HepG2 (cell line): ENCODE measurements at regions not wholly inside any gene's neighbourhood (a gene's known extent, or its start where the extent isn't known, plus 50 kb on each side); places are given as distances from the start of the nearest gene placed in this dataset.

Experiments
- ATAC-seq: fragments of 200-7000 bp; cut with Tn5 transposase; 3 replicates; pipeline ENCODE4 v1.9.1; 2020; ENCODE audit warnings: mild to moderate bottlenecking, moderate library complexity
- BruUV-seq: library from RNA; stranded (reverse); fragments of 400-500 nt; replicated peaks from 2 replicates; lab custom pipeline; 2021; lab: Mats Ljungman, UMichigan
- CTCF ChIA-PET: fragments of 300-600 bp; formaldehyde crosslinking; extraction: SDS; loops from one replicate; lab custom pipeline; 2021; ENCODE audit warnings: low total read pairs, inconsistent platforms, low intra/inter-chr PET ratio; lab: Yijun Ruan, JAX
- POLR2A ChIA-PET: fragments of 350-600 bp; sonication (Branson Sonifier 250); formaldehyde crosslinking; loops from one replicate; lab custom pipeline; 2020; ENCODE audit warnings: antibody characterized with exemption, inconsistent platforms; lab: Yijun Ruan, JAX
- DNase-seq: peaks from one replicate; pipeline ENCODE4 v3.0.0-alpha.2; 2015; ENCODE audit warnings: low spot score
- FAIRE-seq: peaks from 3 replicates; lab custom pipeline; 2011; peaks lifted over from hg19 to GRCh38; lab: Jason Lieb, UNC
- H2AFZ ChIP-seq: one replicate; pipeline ENCODE4 v1.6.1; 2011; ENCODE audit warnings: low read length, inconsistent platforms
- H3K27ac ChIP-seq: fragments of 300-600 bp; 3 replicates; pipeline ENCODE4 v1.8.0; 2011; ENCODE audit warnings: mixed run types, mild to moderate bottlenecking, mixed read lengths, low read length, inconsistent platforms; ENCODE audit not compliant: insufficient read depth; ENCODE audit errors: extremely low read length
- H3K27me3 ChIP-seq, 2 experiments: fragments of 200-600 bp in 1 of 2; 2 replicates in 1 of 2; 3 replicates in 1 of 2; pipeline versions ENCODE4 v1.6.0 to v1.8.0; 2011; ENCODE audit warnings: low read length in 2 of 2, mild to moderate bottlenecking in 2 of 2, moderate library complexity in 2 of 2, inconsistent platforms in 1 of 2; ENCODE audit not compliant: insufficient read depth in 2 of 2, control insufficient read depth in 1 of 2
- H3K36me3 ChIP-seq, 2 experiments: fragments of 200-600 bp in 1 of 2; replicated peaks in 1 of 2; 2 replicates in 1 of 2; 3 replicates in 1 of 2; pipeline versions ENCODE4 v1.5.1 to v1.8.0; 2011; ENCODE audit warnings: low read length in 2 of 2, inconsistent platforms in 1 of 2; ENCODE audit not compliant: insufficient read depth in 2 of 2, control insufficient read depth in 1 of 2
- H3K4me1 ChIP-seq: 2 replicates; pipeline ENCODE4 v1.5.1; 2012; ENCODE audit warnings: low read length, inconsistent platforms; ENCODE audit not compliant: insufficient read depth
- H3K4me2 ChIP-seq: 2 replicates; pipeline ENCODE4 v1.6.0; 2011; ENCODE audit warnings: low read depth, low read length, inconsistent platforms
- H3K4me3 ChIP-seq, 3 experiments: fragments of 200-600 bp in 1 of 3; sonication (generic), shearing (Covaris generic) in 1 of 3; replicated peaks in 1 of 3; 2 replicates each; pipeline ENCODE4 v1.5.1; 2011 to 2016; ENCODE audit warnings: low read length in 3 of 3, inconsistent platforms in 2 of 3, low read depth in 2 of 3, mild to moderate bottlenecking in 2 of 3, control low read depth in 1 of 3, mixed read lengths in 1 of 3; ENCODE audit not compliant: insufficient read depth in 1 of 3
- H3K79me2 ChIP-seq: one replicate; pipeline ENCODE4 v1.6.1; 2011; ENCODE audit warnings: low read length, inconsistent platforms; ENCODE audit not compliant: insufficient read depth
- H3K9ac ChIP-seq: 2 replicates; pipeline ENCODE4 v1.6.0; 2011; ENCODE audit warnings: mild to moderate bottlenecking, low read depth, low read length, inconsistent platforms; ENCODE audit not compliant: insufficient read depth
- H3K9me3 ChIP-seq: 2 replicates; pipeline ENCODE4 v1.5.1; 2012; ENCODE audit warnings: mild to moderate bottlenecking, low read length
- H4K20me1 ChIP-seq: 2 replicates; pipeline ENCODE4 v1.6.0; 2011; ENCODE audit warnings: inconsistent platforms, mild to moderate bottlenecking, low read length, moderate library complexity; ENCODE audit not compliant: insufficient read depth
- ATF3 ChIP-seq: sonication (generic); formaldehyde crosslinking; IDR thresholded peaks from 2 replicates; pipeline ENCODE4 v1.4.0; 2020; ENCODE audit warnings: missing genetic modification reagents
- ATF7 ChIP-seq, 2 experiments: fragments of 450-650 bp in 1 of 2; sonication (generic) in 1 of 2; formaldehyde crosslinking in 1 of 2; IDR thresholded peaks; 2 replicates each; pipeline versions ENCODE4 v1.4.0 to v1.6.1; 2016 to 2020; ENCODE audit warnings: antibody characterized with exemption in 1 of 2, mild to moderate bottlenecking in 1 of 2, missing genetic modification reagents in 1 of 2
- CERS6 ChIP-seq: sonication (generic); formaldehyde crosslinking; IDR thresholded peaks from 2 replicates; pipeline ENCODE4 v1.5.0; 2020; ENCODE audit warnings: missing genetic modification reagents
- CHD4 ChIP-seq: fragments of 200-600 bp; sonication (generic); IDR thresholded peaks from 2 replicates; pipeline ENCODE4 v1.7.0; 2017; ENCODE audit warnings: mild to moderate bottlenecking, low read length, borderline replicate concordance
- CREB1 ChIP-seq, 2 experiments: fragments of 450-650 bp in 1 of 2; IDR thresholded peaks; 2 replicates each; pipeline ENCODE4 v1.6.1; 2016 to 2017; ENCODE audit warnings: control low read depth in 1 of 2, mild to moderate bottlenecking in 1 of 2, missing compliant biosample characterization in 1 of 2, missing genetic modification characterization in 1 of 2
- FOXO4 ChIP-seq: sonication (generic); formaldehyde crosslinking; conservative IDR thresholded peaks from 2 replicates; pipeline ENCODE4 v1.8.1; 2023; ENCODE audit warnings: missing genetic modification reagents
- SIX1 ChIP-seq: sonication (generic); formaldehyde crosslinking; IDR thresholded peaks from 2 replicates; pipeline ENCODE4 v1.4.0; 2020; ENCODE audit warnings: missing genetic modification reagents, borderline replicate concordance
- THRA ChIP-seq: sonication (generic); formaldehyde crosslinking; IDR thresholded peaks from 2 replicates; pipeline ENCODE4 v1.4.0; 2020; ENCODE audit warnings: missing genetic modification reagents, borderline replicate concordance
- TIGD3 ChIP-seq: sonication (generic); formaldehyde crosslinking; IDR thresholded peaks from 2 replicates; pipeline ENCODE4 v1.5.1; 2020; ENCODE audit warnings: mild to moderate bottlenecking, missing genetic modification reagents, borderline replicate concordance
- ZBTB20 ChIP-seq: sonication (generic); formaldehyde crosslinking; IDR thresholded peaks from 2 replicates; pipeline ENCODE4 v1.8.1; 2023; ENCODE audit warnings: missing genetic modification reagents, low read depth, mild to moderate bottlenecking, borderline replicate concordance
- ZNF484 ChIP-seq: sonication (generic); formaldehyde crosslinking; IDR thresholded peaks from 2 replicates; pipeline ENCODE4 v1.5.1; 2020; ENCODE audit warnings: mild to moderate bottlenecking, low read depth, missing genetic modification reagents, borderline replicate concordance
- ZNF607 ChIP-seq: sonication (generic); formaldehyde crosslinking; IDR thresholded peaks from 2 replicates; pipeline ENCODE4 v1.5.1; 2020; ENCODE audit warnings: missing genetic modification reagents, mild to moderate bottlenecking, borderline replicate concordance
- ZNF790 ChIP-seq: sonication (generic); formaldehyde crosslinking; IDR thresholded peaks from 2 replicates; pipeline ENCODE4 v1.8.0; 2022; ENCODE audit warnings: missing genetic modification reagents, mild to moderate bottlenecking, borderline replicate concordance
- ZXDC ChIP-seq: sonication (generic); formaldehyde crosslinking; IDR thresholded peaks from 2 replicates; pipeline ENCODE4 v1.5.0; 2020; ENCODE audit warnings: mild to moderate bottlenecking, missing genetic modification reagents
- WGBS: methylation state at CpG from one replicate; pipeline ENCODE4 v1.1.6; 2017; ENCODE audit warnings: low lambda C conversion rate; 5-methylcytosine and 5-hydroxymethylcytosine counted together
- in situ Hi-C: cut with HindIII; loops from 2 replicates; pipeline ENCODE4 v1.10.0; 2017; ENCODE audit warnings: low pct_unique_long_range_greater_than_20kb; ENCODE audit not compliant: extremely low pct_ligation_motif_present
- intact Hi-C: fragments of 100-400 bp; cut with micrococcal nuclease; formaldehyde crosslinking; loops from one replicate; pipeline ENCODE4 v1.10.0; 2022; ENCODE audit not compliant: unreplicated experiment

GRCh38 chr6:1255636-1256365 lies 56.1 kb upstream of the FOXQ1 start:
- H3K4me2 ChIP-seq = no peak overlapping the region
- TF ChIP-seq CHD4 = no peak
- TF ChIP-seq ATF3 (CRISPR knock-in tag) = 0 out of 2 replicates have a peak, but pooled peaks have one; percentile 24
- no peak for TF ChIP-seq ZXDC (CRISPR knock-in tag)
- TF ChIP-seq THRA (CRISPR knock-in tag) = no peak
- no peak for TF ChIP-seq SIX1 (CRISPR knock-in tag)
- TF ChIP-seq CERS6 (CRISPR knock-in tag) = no peak
- TF ChIP-seq ZNF790 (CRISPR knock-in tag) = no peak
- TF ChIP-seq TIGD3 (CRISPR knock-in tag) = no peak
- no peak for TF ChIP-seq FOXO4 (CRISPR knock-in tag)
- no peak for TF ChIP-seq ZNF607
- no peak for TF ChIP-seq ZNF484 (CRISPR knock-in tag)
- TF ChIP-seq ZBTB20 (CRISPR knock-in tag) = no peak
- TF ChIP-seq CREB1 (IDR thresholded peaks at IDR 0.05) = peak; percentile 62
- no peak for TF ChIP-seq CREB1 (CRISPR knock-in tag; IDR thresholded peaks at IDR 0.05)
- peak; percentile 93 for TF ChIP-seq ATF7 (IDR thresholded peaks at IDR 0.05)
- no peak for TF ChIP-seq ATF7 (CRISPR knock-in tag; IDR thresholded peaks at IDR 0.05)

More at GRCh38 chr6:1255636-1256365, 56.1 kb upstream of the FOXQ1 start:
- no peak overlapping the region for H3K9ac ChIP-seq
- DNase-seq (no peak), FAIRE-seq (no peak), ATAC-seq (no peak)
- BruUV-seq = no TSS peak
- in situ Hi-C loops = no loop called here
- WGBS = 94% methylated on average over 9 of the region's 9 CpGs
- H3K79me2 ChIP-seq = no peaks in the 10 kb centered on the region
- H3K9me3 ChIP-seq = no peaks in the 10 kb centered on the region
- H3K4me1 ChIP-seq = peaks cover 40% of the 10 kb centered on the region
- CTCF ChIA-PET = no interaction called here
- H3K27ac ChIP-seq = no peak overlapping the region
- no peaks in the 10 kb centered on the region for H3K36me3 ChIP-seq
- intact Hi-C loops = no loop called here
- POLR2A ChIA-PET = interaction anchor here (1.3 to 4.2 kb wide), 3 partner anchors 12 to 55 kb away, joined by 3 to 21 read pairs (median 5); partner anchors contain the start of gene FOXQ1
- H3K27me3 ChIP-seq = no peaks in the 10 kb centered on the region
- no peak overlapping the region for H3K4me3 ChIP-seq
- no peak overlapping the region for H2AFZ ChIP-seq
- no peaks in the 10 kb centered on the region for H4K20me1 ChIP-seq
